ENCODE measurements at regions not wholly inside any gene's neighbourhood (a gene's known extent, or its start where the extent isn't known, plus 50 kb on each side); places are given as distances from the start of the nearest gene placed in this dataset.

- no peaks in the 10 kb centered on the region for H3K36me3 ChIP-seq (ENCODE audit: control insufficient read depth, insufficient read depth, low read length)
- no peak overlapping the region for H3K4me3 ChIP-seq (ENCODE audit: low read depth in 2 of 2, low read length in 2 of 2)
- no peaks in the 10 kb centered on the region for H3K4me1 ChIP-seq (ENCODE audit: control insufficient read depth, insufficient read depth, low read length)
- intact Hi-C loops (cut with micrococcal nuclease; ENCODE audit: unreplicated experiment): no loop called here
- ChIA-PET CTCF (no interaction called here), POLR2A (no interaction called here)
- TF ChIP-seq TCF7L2 (IDR thresholded peaks at IDR 0.05; ENCODE audit: low read depth, low read length): no peak
- TF ChIP-seq POLR2AphosphoS5 (IDR thresholded peaks at IDR 0.05; ENCODE audit: low read depth, low read length): no peak
- no peak for TF ChIP-seq SIN3A (IDR thresholded peaks at IDR 0.05; ENCODE audit: borderline replicate concordance, insufficient read depth, low read depth, low read length)
- TF ChIP-seq, protein P1, sequence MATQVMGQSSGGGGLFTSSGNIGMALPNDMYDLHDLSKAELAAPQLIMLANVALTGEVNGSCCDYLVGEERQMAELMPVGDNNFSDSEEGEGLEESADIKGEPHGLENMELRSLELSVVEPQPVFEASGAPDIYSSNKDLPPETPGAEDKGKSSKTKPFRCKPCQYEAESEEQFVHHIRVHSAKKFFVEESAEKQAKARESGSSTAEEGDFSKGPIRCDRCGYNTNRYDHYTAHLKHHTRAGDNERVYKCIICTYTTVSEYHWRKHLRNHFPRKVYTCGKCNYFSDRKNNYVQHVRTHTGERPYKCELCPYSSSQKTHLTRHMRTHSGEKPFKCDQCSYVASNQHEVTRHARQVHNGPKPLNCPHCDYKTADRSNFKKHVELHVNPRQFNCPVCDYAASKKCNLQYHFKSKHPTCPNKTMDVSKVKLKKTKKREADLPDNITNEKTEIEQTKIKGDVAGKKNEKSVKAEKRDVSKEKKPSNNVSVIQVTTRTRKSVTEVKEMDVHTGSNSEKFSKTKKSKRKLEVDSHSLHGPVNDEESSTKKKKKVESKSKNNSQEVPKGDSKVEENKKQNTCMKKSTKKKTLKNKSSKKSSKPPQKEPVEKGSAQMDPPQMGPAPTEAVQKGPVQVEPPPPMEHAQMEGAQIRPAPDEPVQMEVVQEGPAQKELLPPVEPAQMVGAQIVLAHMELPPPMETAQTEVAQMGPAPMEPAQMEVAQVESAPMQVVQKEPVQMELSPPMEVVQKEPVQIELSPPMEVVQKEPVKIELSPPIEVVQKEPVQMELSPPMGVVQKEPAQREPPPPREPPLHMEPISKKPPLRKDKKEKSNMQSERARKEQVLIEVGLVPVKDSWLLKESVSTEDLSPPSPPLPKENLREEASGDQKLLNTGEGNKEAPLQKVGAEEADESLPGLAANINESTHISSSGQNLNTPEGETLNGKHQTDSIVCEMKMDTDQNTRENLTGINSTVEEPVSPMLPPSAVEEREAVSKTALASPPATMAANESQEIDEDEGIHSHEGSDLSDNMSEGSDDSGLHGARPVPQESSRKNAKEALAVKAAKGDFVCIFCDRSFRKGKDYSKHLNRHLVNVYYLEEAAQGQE (IDR thresholded peaks at IDR 0.05; ENCODE audit: insufficient read depth in 1 of 2, low read depth in 2 of 2, low read length in 1 of 2): no peak
- TF ChIP-seq, protein P2, sequence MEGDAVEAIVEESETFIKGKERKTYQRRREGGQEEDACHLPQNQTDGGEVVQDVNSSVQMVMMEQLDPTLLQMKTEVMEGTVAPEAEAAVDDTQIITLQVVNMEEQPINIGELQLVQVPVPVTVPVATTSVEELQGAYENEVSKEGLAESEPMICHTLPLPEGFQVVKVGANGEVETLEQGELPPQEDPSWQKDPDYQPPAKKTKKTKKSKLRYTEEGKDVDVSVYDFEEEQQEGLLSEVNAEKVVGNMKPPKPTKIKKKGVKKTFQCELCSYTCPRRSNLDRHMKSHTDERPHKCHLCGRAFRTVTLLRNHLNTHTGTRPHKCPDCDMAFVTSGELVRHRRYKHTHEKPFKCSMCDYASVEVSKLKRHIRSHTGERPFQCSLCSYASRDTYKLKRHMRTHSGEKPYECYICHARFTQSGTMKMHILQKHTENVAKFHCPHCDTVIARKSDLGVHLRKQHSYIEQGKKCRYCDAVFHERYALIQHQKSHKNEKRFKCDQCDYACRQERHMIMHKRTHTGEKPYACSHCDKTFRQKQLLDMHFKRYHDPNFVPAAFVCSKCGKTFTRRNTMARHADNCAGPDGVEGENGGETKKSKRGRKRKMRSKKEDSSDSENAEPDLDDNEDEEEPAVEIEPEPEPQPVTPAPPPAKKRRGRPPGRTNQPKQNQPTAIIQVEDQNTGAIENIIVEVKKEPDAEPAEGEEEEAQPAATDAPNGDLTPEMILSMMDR (IDR thresholded peaks at IDR 0.05): no peak
- no peaks in the 10 kb centered on the region for H3K9me3 ChIP-seq (ENCODE audit: control insufficient read depth, insufficient read depth, low read depth, low read length)
- no peaks in the 10 kb centered on the region for H3K27me3 ChIP-seq (ENCODE audit: control insufficient read depth, insufficient read depth, low read length)
- H3K27ac ChIP-seq (ENCODE audit: low read length): no peak overlapping the region
- DNase-seq (ENCODE audit: low read depth, low spot score) (no peak), ATAC-seq (no peak)
- BruUV-seq (replicated peaks): no TSS peak
- in situ Hi-C loops (cut with HindIII; ENCODE audit: low pct_unique_long_range_greater_than_20kb, low sequenced_read_pairs): no loop called here
Observed at GRCh38 chr9:11241779-11242178, 629.0 kb upstream of the PTPRD start.

DNA sequence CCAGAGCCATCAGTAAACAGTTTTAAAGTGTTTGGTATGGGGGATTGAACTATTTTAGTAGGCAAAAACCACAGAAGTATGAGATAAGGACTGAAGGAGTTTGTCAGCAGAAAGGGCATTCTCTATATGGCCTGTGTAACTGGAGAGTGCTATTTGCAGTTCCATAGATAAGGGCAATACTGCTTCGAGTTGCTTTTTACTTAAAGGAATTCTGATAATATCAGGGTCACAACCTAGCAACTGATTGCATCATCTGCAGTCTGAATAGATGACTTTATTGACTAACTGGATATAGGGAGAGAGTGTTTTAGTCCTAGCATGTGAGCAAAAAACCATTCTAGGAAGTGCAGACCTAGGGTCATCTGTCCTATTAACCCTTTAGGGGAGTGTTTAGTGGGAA, 645.2 kb upstream of the PTPRD start:
- no peaks in the 10 kb centered on the region for H3K27me3 ChIP-seq (ENCODE audit: control insufficient read depth, insufficient read depth, low read length)
- H3K27ac ChIP-seq (ENCODE audit: low read length): no peak overlapping the region
- DNase-seq (ENCODE audit: low read depth, low spot score) (no peak), ATAC-seq (no peak)
- H3K4me3 ChIP-seq (ENCODE audit: low read depth in 2 of 2, low read length in 2 of 2): no peak overlapping the region
- no peak for TF ChIP-seq SIN3A (IDR thresholded peaks at IDR 0.05; ENCODE audit: borderline replicate concordance, insufficient read depth, low read depth, low read length)
- no peak for TF ChIP-seq POLR2AphosphoS5 (IDR thresholded peaks at IDR 0.05; ENCODE audit: low read depth, low read length)
- TF ChIP-seq TCF7L2 (IDR thresholded peaks at IDR 0.05; ENCODE audit: low read depth, low read length): no peak
- TF ChIP-seq, protein P2 (IDR thresholded peaks at IDR 0.05): no peak
- H3K9me3 ChIP-seq (ENCODE audit: control insufficient read depth, insufficient read depth, low read depth, low read length): no peaks in the 10 kb centered on the region
- intact Hi-C loops (cut with micrococcal nuclease; ENCODE audit: unreplicated experiment): no loop called here
- POLR2A ChIA-PET: no interaction called here
- H3K4me1 ChIP-seq (ENCODE audit: control insufficient read depth, insufficient read depth, low read length): no peaks in the 10 kb centered on the region
- in situ Hi-C loops (cut with HindIII; ENCODE audit: low pct_unique_long_range_greater_than_20kb, low sequenced_read_pairs): no loop called here
- no TSS peak for BruUV-seq (replicated peaks)
- CTCF ChIA-PET: no interaction called here
- H3K36me3 ChIP-seq (ENCODE audit: control insufficient read depth, insufficient read depth, low read length): no peaks in the 10 kb centered on the region

Measured in Panc1 (cell line).